Jurkat, Clone E6-1 (cell line): ENCODE measurements at regions not wholly inside any gene's neighbourhood (a gene's known extent, or its start where the extent isn't known, plus 50 kb on each side); places are given as distances from the start of the nearest gene placed in this dataset.

Experiments used
- DNase-seq: peaks from one replicate; pipeline ENCODE4 v3.0.0-alpha.2; 2011; ENCODE audit warnings: low read depth, low spot score
- H3K4me3 ChIP-seq: 2 replicates; pipeline ENCODE4 v1.5.1; 2011; ENCODE audit warnings: mild to moderate bottlenecking, low read length, control low read depth, moderate library complexity

GRCh38 chr15:37813306-37813705, 121.1 kb upstream of the TMCO5A start:
- no peak for DNase-seq
- H3K4me3 ChIP-seq, result no peak overlapping the region

- no peak for DNase-seq
- H3K4me3 ChIP-seq, result no peak overlapping the region
Observed at GRCh38 chr15:37814847-37815515, 119.5 kb upstream of the TMCO5A start.

- no peak for DNase-seq
- no peak overlapping the region for H3K4me3 ChIP-seq
Observed at GRCh38 chr15:37818152-37818677, 116.2 kb upstream of the TMCO5A start.

GRCh38 chr15:37819191-37819590, 115.2 kb upstream of the TMCO5A start:
- no peak overlapping the region for H3K4me3 ChIP-seq
- DNase-seq, result no peak

DNA sequence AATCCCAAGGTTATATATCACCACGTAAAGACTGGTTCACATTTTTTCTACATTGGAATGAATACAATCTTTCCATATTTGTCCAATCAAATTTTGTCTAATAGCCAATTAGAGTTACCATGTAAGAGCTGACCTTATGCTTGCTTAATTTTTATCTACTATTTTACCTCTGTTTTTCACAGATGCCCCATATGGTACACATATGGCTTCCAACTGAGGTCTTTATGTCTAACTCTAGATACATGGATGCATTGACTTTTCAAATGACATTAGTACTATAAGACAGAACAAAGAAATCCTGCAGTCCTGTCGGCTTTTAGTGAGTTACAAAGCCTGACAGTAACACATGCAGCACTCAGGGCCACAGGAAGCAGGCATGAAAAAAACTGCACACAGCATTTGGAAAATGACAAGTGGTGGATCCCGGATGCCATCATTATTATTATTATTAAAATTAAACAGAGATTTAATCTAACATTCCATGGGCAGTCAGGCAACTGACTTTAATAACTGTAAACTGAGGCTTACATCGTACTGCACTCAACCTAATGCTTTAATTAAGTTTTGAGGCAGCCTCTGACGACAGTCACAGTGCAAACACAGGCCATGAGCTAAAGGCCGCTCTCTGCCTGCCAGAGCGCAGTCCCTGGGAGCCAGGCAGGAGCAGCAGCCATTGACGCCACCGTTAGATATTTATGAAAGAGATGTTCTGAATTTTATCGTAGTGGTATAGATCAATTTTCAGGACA, 113.9 kb upstream of the TMCO5A start:
- H3K4me3 ChIP-seq, result no peak overlapping the region
- no peak for DNase-seq

- DNase-seq, result no peak
Observed at GRCh38 chr15:37823601-37824275, 110.7 kb upstream of the TMCO5A start.

GRCh38 chr15:37824717-37825382, 109.6 kb upstream of the TMCO5A start:
- DNase-seq, result peak; percentile 0

More at GRCh38 chr15:37823601-37824275, 110.7 kb upstream of the TMCO5A start:
- H3K4me3 ChIP-seq, result no peak overlapping the region

GRCh38 chr15:37837276-37837675, 97.2 kb upstream of the TMCO5A start:
- no peak for DNase-seq
- no peak overlapping the region for H3K4me3 ChIP-seq

More at GRCh38 chr15:37824717-37825382, 109.6 kb upstream of the TMCO5A start:
- H3K4me3 ChIP-seq, result no peak overlapping the region

GRCh38 chr15:37847776-37848175, 86.7 kb upstream of the TMCO5A start:
- no peak for DNase-seq
- no peak overlapping the region for H3K4me3 ChIP-seq

GRCh38 chr15:37856109-37856508, 78.3 kb upstream of the TMCO5A start:
- DNase-seq, result no peak
- no peak overlapping the region for H3K4me3 ChIP-seq

- DNase-seq, result no peak
- H3K4me3 ChIP-seq, result no peak overlapping the region
Observed at GRCh38 chr15:37860896-37861295, 73.5 kb upstream of the TMCO5A start.

GRCh38 chr15:37865687-37866086, 68.8 kb upstream of the TMCO5A start:
- DNase-seq, result no peak
- no peak overlapping the region for H3K4me3 ChIP-seq

- H3K4me3 ChIP-seq, result no peak overlapping the region
- DNase-seq, result no peak
Observed at GRCh38 chr15:37870711-37871110, 63.7 kb upstream of the TMCO5A start.

DNA sequence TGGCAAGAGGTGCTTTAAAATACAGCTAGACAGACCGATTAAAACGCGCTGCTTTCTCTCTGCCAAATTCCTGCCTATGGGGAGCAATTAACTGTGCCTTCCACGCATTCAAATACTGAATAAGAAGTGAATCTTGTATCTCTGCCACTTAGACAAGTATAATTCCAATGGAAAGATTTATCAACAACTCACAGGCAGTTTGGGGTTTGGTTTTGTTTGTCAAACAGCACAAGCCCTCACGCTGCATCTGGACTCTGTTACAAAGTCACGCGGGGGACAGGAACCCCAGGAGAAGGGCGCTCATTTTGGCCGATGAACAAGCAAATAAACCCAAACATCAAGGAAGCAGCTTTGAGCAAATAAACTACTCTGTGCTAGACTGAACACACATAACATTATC, 61.8 kb upstream of the TMCO5A start:
- no peak overlapping the region for H3K4me3 ChIP-seq
- no peak for DNase-seq

- no peak for DNase-seq
- H3K4me3 ChIP-seq, result no peak overlapping the region
Observed at GRCh38 chr15:37873336-37873735, 61.1 kb upstream of the TMCO5A start.

DNA sequence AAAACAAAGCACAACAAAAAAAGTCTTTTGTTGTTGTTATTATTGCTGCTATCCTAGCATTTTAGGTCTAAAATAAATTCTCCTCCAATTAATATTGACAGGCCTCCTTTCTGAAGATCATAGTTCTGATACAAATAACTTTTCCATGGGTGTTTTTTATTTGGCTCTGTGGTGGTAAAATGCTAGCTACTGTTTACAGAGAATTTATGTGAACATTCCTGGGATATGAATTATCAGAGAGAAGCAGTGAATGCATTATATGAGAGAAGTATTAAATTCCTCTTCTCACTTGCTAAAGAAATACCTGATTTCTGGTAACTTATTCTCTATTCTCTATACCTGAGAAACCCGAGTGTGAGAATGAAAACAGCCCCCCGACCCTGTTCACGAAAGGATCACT, 57.5 kb upstream of the TMCO5A start:
- DNase-seq, result no peak

GRCh38 chr15:37877851-37878741, 56.3 kb upstream of the TMCO5A start:
- H3K4me3 ChIP-seq, result no peak overlapping the region
- DNase-seq, result no peak

More for the DNA sequence above, 57.5 kb upstream of the TMCO5A start:
- H3K4me3 ChIP-seq, result no peak overlapping the region

GRCh38 chr15:37880009-37880834, 54.2 kb upstream of the TMCO5A start:
- DNase-seq, result peak; percentile 28
- no peak overlapping the region for H3K4me3 ChIP-seq
